IMR-90 (cell line): ENCODE measurements at regions not wholly inside any gene's neighbourhood (a gene's known extent, or its start where the extent isn't known, plus 50 kb on each side); places are given as distances from the start of the nearest gene placed in this dataset.

Source experiments
- ATAC-seq: fragments of 200-7000 bp; cut with Tn5 transposase; 2 replicates; pipeline ENCODE4 v1.9.1; 2020; ENCODE audit warnings: low read depth, mild to moderate bottlenecking, moderate library complexity
- BruUV-seq: library from RNA; stranded (reverse); fragments of 400-500 nt; replicated peaks from 2 replicates; lab custom pipeline; 2021; lab: Mats Ljungman, UMichigan
- CTCF ChIA-PET: fragments of 300-600 bp; formaldehyde crosslinking; extraction: SDS; loops from one replicate; lab custom pipeline; 2021; ENCODE audit warnings: antibody characterized with exemption; lab: Yijun Ruan, JAX
- POLR2A ChIA-PET: fragments of 300-600 bp; sonication (Branson Sonifier 250); formaldehyde crosslinking; loops from one replicate; lab custom pipeline; 2022; ENCODE audit warnings: antibody characterized with exemption; ENCODE audit not compliant: unreplicated experiment; lab: Charles Lee
- DNase-seq: peaks from one replicate; pipeline ENCODE4 v3.0.0; 2013
- H2AFZ ChIP-seq: replicated peaks from 2 replicates; pipeline ENCODE3; 2013; ENCODE audit warnings: low read length, mild to moderate bottlenecking; ENCODE audit not compliant: poor library complexity
- H2AK5ac ChIP-seq: 2 replicates; pipeline ENCODE4 v1.6.1; 2013; ENCODE audit warnings: low read depth, low read length, inconsistent platforms
- H2AK9ac ChIP-seq: replicated peaks from 2 replicates; pipeline ENCODE3; 2013; ENCODE audit warnings: mild to moderate bottlenecking, low read depth, low read length, moderate library complexity; ENCODE audit not compliant: poor library complexity
- H2BK120ac ChIP-seq: 2 replicates; pipeline ENCODE4 v1.6.1; 2013; ENCODE audit warnings: low read depth, low read length, inconsistent platforms
- H2BK15ac ChIP-seq: 3 replicates; pipeline ENCODE4 v1.6.1; 2013; ENCODE audit warnings: low read depth, low read length, inconsistent platforms
- H2BK20ac ChIP-seq: 2 replicates; pipeline ENCODE4 v1.6.1; 2013; ENCODE audit warnings: low read depth, mild to moderate bottlenecking, inconsistent platforms, low read length, moderate library complexity
- H2BK5ac ChIP-seq: 2 replicates; pipeline ENCODE4 v1.6.1; 2013; ENCODE audit warnings: mild to moderate bottlenecking, low read depth, low read length, inconsistent platforms; ENCODE audit not compliant: poor library complexity, severe bottlenecking
- H3K14ac ChIP-seq: replicated peaks from 2 replicates; pipeline ENCODE4 v1.6.1; 2013; ENCODE audit warnings: low read depth, low read length, inconsistent platforms
- H3K18ac ChIP-seq: 2 replicates; pipeline ENCODE4 v1.6.1; 2013; ENCODE audit warnings: low read depth, low read length, control low read depth
- H3K23ac ChIP-seq: 2 replicates; pipeline ENCODE4 v1.6.1; 2013; ENCODE audit warnings: low read depth, low read length, inconsistent platforms
- H3K27ac ChIP-seq: 2 replicates; pipeline ENCODE4 v1.5.1; 2013; ENCODE audit warnings: mild to moderate bottlenecking, control low read depth, low read length; ENCODE audit not compliant: insufficient read depth
- H3K27me3 ChIP-seq: 2 replicates; pipeline ENCODE4 v1.6.1; 2013; ENCODE audit warnings: low read length; ENCODE audit not compliant: control insufficient read depth, insufficient read depth
- H3K36me3 ChIP-seq: 2 replicates; pipeline ENCODE4 v1.6.1; 2013; ENCODE audit warnings: low read length, mixed read lengths; ENCODE audit not compliant: control insufficient read depth, insufficient read depth
- H3K4ac ChIP-seq: 2 replicates; pipeline ENCODE4 v1.6.1; 2013; ENCODE audit warnings: low read depth, low read length, inconsistent platforms
- H3K4me1 ChIP-seq: 2 replicates; pipeline ENCODE4 v1.6.1; 2013; ENCODE audit warnings: low read length, mixed read lengths; ENCODE audit not compliant: control insufficient read depth, insufficient read depth
- H3K4me2 ChIP-seq: 2 replicates; pipeline ENCODE4 v1.6.1; 2013; ENCODE audit warnings: low read depth, mild to moderate bottlenecking, control low read depth, low read length, moderate library complexity
- H3K4me3 ChIP-seq: 2 replicates; pipeline ENCODE4 v1.5.1; 2013; ENCODE audit warnings: low read depth, mild to moderate bottlenecking, control low read depth, low read length, moderate library complexity; ENCODE audit not compliant: insufficient read depth
- H3K56ac ChIP-seq: 2 replicates; pipeline ENCODE4 v1.6.1; 2013; ENCODE audit warnings: low read length, inconsistent platforms; ENCODE audit not compliant: insufficient read depth; ENCODE audit errors: extremely low read depth
- H3K79me1 ChIP-seq, 2 experiments: 2 replicates each; pipeline ENCODE4 v1.6.1; 2013; ENCODE audit warnings: low read length in 2 of 2, inconsistent platforms in 1 of 2, low read depth in 1 of 2
- H3K9ac ChIP-seq: 2 replicates; pipeline ENCODE4 v1.6.1; 2013; ENCODE audit warnings: low read depth, low read length, control low read depth
- H3K9me1 ChIP-seq: 2 replicates; pipeline ENCODE4 v1.6.1; 2013; ENCODE audit warnings: low read length, inconsistent platforms; ENCODE audit not compliant: insufficient read depth
- H3K9me3 ChIP-seq: 2 replicates; pipeline ENCODE4 v1.6.1; 2013; ENCODE audit warnings: low read length; ENCODE audit not compliant: control insufficient read depth, insufficient read depth
- H4K20me1 ChIP-seq: 2 replicates; pipeline ENCODE4 v1.6.1; 2013; ENCODE audit warnings: low read length, inconsistent platforms; ENCODE audit not compliant: insufficient read depth
- H4K5ac ChIP-seq: 2 replicates; pipeline ENCODE4 v1.6.1; 2013; ENCODE audit warnings: mild to moderate bottlenecking, low read depth, low read length, control low read depth
- H4K8ac ChIP-seq, 2 experiments: 2 replicates each; pipeline ENCODE4 v1.6.1; 2013; ENCODE audit warnings: low read depth in 2 of 2, low read length in 2 of 2, control low read depth in 1 of 2, inconsistent platforms in 1 of 2
- H4K91ac ChIP-seq: 2 replicates; pipeline ENCODE4 v1.6.1; 2013; ENCODE audit warnings: low read depth, low read length, inconsistent platforms; ENCODE audit not compliant: insufficient read depth
- BHLHE40 ChIP-seq: fragments of 150-350 bp; IDR thresholded peaks from 2 replicates; pipeline ENCODE4 v1.6.1; 2016; ENCODE audit warnings: mild to moderate bottlenecking, low read depth, low read length
- CEBPB ChIP-seq: IDR thresholded peaks from 2 replicates; pipeline ENCODE4 v1.6.1; 2012; ENCODE audit warnings: low read depth, low read length, improper control_type of control experiment
- CHD1 ChIP-seq: IDR thresholded peaks from 2 replicates; pipeline ENCODE4 v1.6.1; 2012; ENCODE audit warnings: low read depth, low read length, improper control_type of control experiment
- CTCF ChIP-seq: conservative IDR thresholded peaks from 2 replicates; pipeline ENCODE4 v1.5.1; 2012; ENCODE audit warnings: mild to moderate bottlenecking, low read depth, low read length, improper control_type of control experiment
- ELK1 ChIP-seq: fragments of 150-350 bp; IDR thresholded peaks from 2 replicates; pipeline ENCODE4 v1.6.1; 2016; ENCODE audit warnings: low read depth, mild to moderate bottlenecking, low read length, moderate library complexity, borderline replicate concordance
- FOS ChIP-seq: fragments of 150-350 bp; IDR thresholded peaks from 2 replicates; pipeline ENCODE4 v1.6.1; 2016; ENCODE audit warnings: low read depth, low read length
- MAFK ChIP-seq: IDR thresholded peaks from 2 replicates; pipeline ENCODE4 v1.6.1; 2012; ENCODE audit warnings: low read depth, low read length, improper control_type of control experiment
- MAZ ChIP-seq: IDR thresholded peaks from 2 replicates; pipeline ENCODE4 v1.6.1; 2012; ENCODE audit warnings: low read depth, mild to moderate bottlenecking, low read length, improper control_type of control experiment, moderate library complexity, borderline replicate concordance
- MXI1 ChIP-seq: IDR thresholded peaks from 2 replicates; pipeline ENCODE4 v1.6.1; 2012; ENCODE audit warnings: low read depth, mild to moderate bottlenecking, low read length, moderate library complexity, borderline replicate concordance
- NFE2L2 ChIP-seq: fragments of 150-350 bp; IDR thresholded peaks from 2 replicates; pipeline ENCODE4 v1.6.1; 2016; ENCODE audit warnings: low read depth, mild to moderate bottlenecking, low read length
- POLR2A ChIP-seq: IDR thresholded peaks from 2 replicates; pipeline ENCODE4 v1.6.1; 2012; ENCODE audit warnings: mild to moderate bottlenecking, low read depth, low read length
- RAD21 ChIP-seq: IDR thresholded peaks from 2 replicates; pipeline ENCODE4 v1.6.1; 2012; ENCODE audit warnings: low read length, improper control_type of control experiment
- RCOR1 ChIP-seq: IDR thresholded peaks from 2 replicates; pipeline ENCODE4 v1.6.1; 2012; ENCODE audit warnings: mild to moderate bottlenecking, low read length, improper control_type of control experiment; ENCODE audit not compliant: insufficient replicate concordance
- RFX5 ChIP-seq: IDR thresholded peaks from 2 replicates; pipeline ENCODE4 v1.8.0; 2012; ENCODE audit warnings: low read depth, mild to moderate bottlenecking, low read length, moderate library complexity
- SMC3 ChIP-seq: fragments of 150-350 bp; IDR thresholded peaks from 2 replicates; pipeline ENCODE4 v1.6.1; 2016; ENCODE audit warnings: low read depth, mild to moderate bottlenecking, antibody characterized with exemption, low read length, moderate library complexity
- USF2 ChIP-seq: fragments of 150-350 bp; IDR thresholded peaks from 2 replicates; pipeline ENCODE4 v1.6.1; 2017; ENCODE audit warnings: mild to moderate bottlenecking, antibody characterized with exemption, low read length, low read depth
- WGBS, 2 experiments: methylation state at CpG; one replicate each; pipeline versions ENCODE4 v1.1.5 to v1.1.7; 2013; ENCODE audit warnings: missing lambda C conversion rate in 2 of 2; ENCODE audit not compliant: insufficient read length in 1 of 2; ENCODE audit errors: extremely low coverage in 2 of 2; 5-methylcytosine and 5-hydroxymethylcytosine counted together
- dilution Hi-C: fragments of 300-500 bp; cut with HindIII; formaldehyde crosslinking; loops from one replicate; pipeline ENCODE4 v1.14.3; 2018; ENCODE audit warnings: low sequenced_read_pairs; ENCODE audit not compliant: unreplicated experiment
- in situ Hi-C: fragments of 300-500 bp; cut with MboI; formaldehyde crosslinking; loops from 3 replicates; pipeline ENCODE4 v1.14.3; 2019; ENCODE audit warnings: low sequenced_read_pairs, inconsistent platforms, mixed read lengths
- intact Hi-C: fragments of 100-400 bp; cut with micrococcal nuclease; formaldehyde crosslinking; loops from 2 replicates; pipeline ENCODE4 v1.10.0; 2022

GRCh38 chr3:35045118-35045517 is 594.2 kb upstream of the ARPP21 start:
- H2AFZ ChIP-seq: no peak overlapping the region
- no peak overlapping the region for H3K4me3 ChIP-seq
- H3K9ac ChIP-seq: no peak overlapping the region
- H4K20me1 ChIP-seq: no peaks in the 10 kb centered on the region
- H3K14ac ChIP-seq: no peak overlapping the region
- DNase-seq: no peak
- in situ Hi-C loops (no loop called here), dilution Hi-C loops (no loop called here), intact Hi-C loops (no loop called here)
- H3K4me2 ChIP-seq: no peak overlapping the region
- H2BK5ac ChIP-seq: no peak overlapping the region
- no peak overlapping the region for H4K8ac ChIP-seq
- no TSS peak for BruUV-seq
- H4K5ac ChIP-seq: no peak overlapping the region
- no peak overlapping the region for H3K23ac ChIP-seq
- CTCF ChIA-PET: no interaction called here
- no peak overlapping the region for H3K4ac ChIP-seq
- no peak for ATAC-seq
- H3K56ac ChIP-seq: no peak overlapping the region
- H3K27ac ChIP-seq: no peak overlapping the region
- no peak for TF ChIP-seq BHLHE40
- TF ChIP-seq POLR2A: no peak
- TF ChIP-seq USF2: no peak
- no peak for TF ChIP-seq MAZ
- TF ChIP-seq RFX5: no peak
- TF ChIP-seq FOS: no peak
- no peak for TF ChIP-seq NFE2L2
- no peak for TF ChIP-seq CEBPB
- TF ChIP-seq MXI1: no peak
- no peak for TF ChIP-seq RAD21
- no peak for TF ChIP-seq RCOR1
- TF ChIP-seq CTCF: no peak
- TF ChIP-seq ELK1: no peak
- TF ChIP-seq CHD1: no peak
- no peak for TF ChIP-seq MAFK
- no peak for TF ChIP-seq SMC3
- WGBS, 2 experiments: 100% methylated on average over 1 of the region's 2 CpGs; no CpG with 5 or more reads in 1 of the 2 experiments
- H3K9me1 ChIP-seq: no peaks in the 10 kb centered on the region
- H3K18ac ChIP-seq: no peak overlapping the region
- no peaks in the 10 kb centered on the region for H3K27me3 ChIP-seq
- H2BK20ac ChIP-seq: no peak overlapping the region
- no peak overlapping the region for H2AK5ac ChIP-seq
- H3K9me3 ChIP-seq: peaks cover 10% of the 10 kb centered on the region
- H3K4me1 ChIP-seq: no peaks in the 10 kb centered on the region
- H2AK9ac ChIP-seq: no peak overlapping the region
- no peaks in the 10 kb centered on the region for H3K36me3 ChIP-seq
- H2BK15ac ChIP-seq: no peak overlapping the region
- H4K91ac ChIP-seq: no peak overlapping the region
- H3K79me1 ChIP-seq: no peaks in the 10 kb centered on the region
- POLR2A ChIA-PET: no interaction called here
- no peak overlapping the region for H2BK120ac ChIP-seq
